Astrocyte (in vitro differentiated cells and primary cell): ENCODE measurements at regions not wholly inside any gene's neighbourhood (a gene's known extent, or its start where the extent isn't known, plus 50 kb on each side); places are given as distances from the start of the nearest gene placed in this dataset.

ENCODE experiments used
- DNase-seq: peaks from one replicate; pipeline ENCODE4 v3.0.0-alpha.2; 2010; ENCODE audit warnings: low read depth
- FAIRE-seq: peaks from 2 replicates; lab custom pipeline; 2011; peaks lifted over from hg19 to GRCh38; lab: Jason Lieb, UNC
- H2AFZ ChIP-seq: 2 replicates; pipeline ENCODE4 v1.6.0; 2012; ENCODE audit warnings: low read depth, low read length, inconsistent platforms
- H3K27ac ChIP-seq: 2 replicates; pipeline ENCODE4 v1.5.1; 2011; ENCODE audit warnings: low read depth, low read length, inconsistent platforms
- H3K27me3 ChIP-seq: 2 replicates; pipeline ENCODE4 v1.6.0; 2011; ENCODE audit warnings: low read length, inconsistent platforms; ENCODE audit not compliant: insufficient read depth
- H3K36me3 ChIP-seq: 2 replicates; pipeline ENCODE4 v1.5.1; 2011; ENCODE audit warnings: low read length, inconsistent platforms; ENCODE audit not compliant: insufficient read depth
- H3K4me1 ChIP-seq: 2 replicates; pipeline ENCODE4 v1.5.1; 2011; ENCODE audit warnings: low read length, inconsistent platforms; ENCODE audit not compliant: insufficient read depth
- H3K4me2 ChIP-seq: 2 replicates; pipeline ENCODE4 v1.6.0; 2012; ENCODE audit warnings: low read length, inconsistent platforms
- H3K4me3 ChIP-seq: 2 replicates; pipeline ENCODE4 v1.5.1; 2011; ENCODE audit warnings: low read depth, mild to moderate bottlenecking, low read length, inconsistent platforms; ENCODE audit not compliant: insufficient read depth
- H3K79me2 ChIP-seq: 2 replicates; pipeline ENCODE4 v1.6.0; 2012; ENCODE audit warnings: mild to moderate bottlenecking, low read length, inconsistent platforms; ENCODE audit not compliant: insufficient read depth
- H3K9ac ChIP-seq: 2 replicates; pipeline ENCODE4 v1.6.0; 2012; ENCODE audit warnings: mild to moderate bottlenecking, low read length, inconsistent platforms
- H3K9me3 ChIP-seq: 2 replicates; pipeline ENCODE4 v1.5.1; 2012; ENCODE audit warnings: low read depth, mild to moderate bottlenecking, low read length, inconsistent platforms; ENCODE audit not compliant: insufficient read depth
- H4K20me1 ChIP-seq: 2 replicates; pipeline ENCODE4 v1.6.0; 2012; ENCODE audit warnings: low read length, inconsistent platforms; ENCODE audit not compliant: insufficient read depth
- H3K27ac Mint-ChIP-seq: one replicate; pipeline ENCODE4 v1.8.0; 2021; ENCODE audit warnings: mild to moderate bottlenecking, mixed read lengths; ENCODE audit not compliant: unreplicated experiment
- H3K27me3 Mint-ChIP-seq: one replicate; pipeline ENCODE4 v1.8.0; 2021; ENCODE audit warnings: low read depth, mixed read lengths; ENCODE audit not compliant: unreplicated experiment
- H3K36me3 Mint-ChIP-seq: one replicate; pipeline ENCODE4 v1.8.0; 2021; ENCODE audit warnings: low read depth, mixed read lengths; ENCODE audit not compliant: unreplicated experiment
- H3K4me1 Mint-ChIP-seq: one replicate; pipeline ENCODE4 v1.8.0; 2021; ENCODE audit warnings: low read depth, mixed read lengths; ENCODE audit not compliant: unreplicated experiment
- H3K4me3 Mint-ChIP-seq: one replicate; pipeline ENCODE4 v1.8.0; 2021; ENCODE audit warnings: mild to moderate bottlenecking, moderate library complexity, mixed read lengths; ENCODE audit not compliant: unreplicated experiment
- H3K9me3 Mint-ChIP-seq: one replicate; pipeline ENCODE4 v1.8.0; 2021; ENCODE audit warnings: mild to moderate bottlenecking, mixed read lengths; ENCODE audit not compliant: unreplicated experiment
- CTCF ChIP-seq: IDR thresholded peaks from 2 replicates; pipeline ENCODE4 v1.5.1; 2011; ENCODE audit warnings: low read depth, mild to moderate bottlenecking, inconsistent platforms, low read length, moderate library complexity; ENCODE audit not compliant: insufficient read depth
- EZH2 ChIP-seq: IDR thresholded peaks from 2 replicates; pipeline ENCODE4 v1.6.1; 2012; ENCODE audit warnings: mild to moderate bottlenecking, low read length, inconsistent platforms; ENCODE audit not compliant: insufficient read depth

GRCh38 chr3:134083626-134084241, 54.0 kb upstream of the SLCO2A1 start:
- Histone ChIP-seq H3K4me2 (no peak overlapping the region), H3K4me1 (no peaks in the 10 kb centered on the region), H2AFZ (no peak overlapping the region), H3K27me3 (no peaks in the 10 kb centered on the region), H3K27ac (no peak overlapping the region), H3K9ac (no peak overlapping the region), H4K20me1 (no peaks in the 10 kb centered on the region), H3K9me3 (peaks cover 15% of the 10 kb centered on the region), H3K4me3 (no peak overlapping the region), H3K79me2 (no peaks in the 10 kb centered on the region), H3K36me3 (no peaks in the 10 kb centered on the region)
- H3K9me3 Mint-ChIP-seq = peaks cover 7% of the 10 kb centered on the region
- H3K36me3 Mint-ChIP-seq = no peaks in the 10 kb centered on the region
- no peaks in the 10 kb centered on the region for H3K4me1 Mint-ChIP-seq
- no peak overlapping the region for H3K27ac Mint-ChIP-seq
- no peak overlapping the region for H3K4me3 Mint-ChIP-seq
- no peak for TF ChIP-seq CTCF
- no peak for TF ChIP-seq EZH2
- no peak for DNase-seq
- peaks cover 8% of the 10 kb centered on the region for H3K27me3 Mint-ChIP-seq
- FAIRE-seq = no peak

GRCh38 chr3:134083008-134083407, 53.3 kb upstream of the SLCO2A1 start:
- Histone ChIP-seq H3K4me1 (no peaks in the 10 kb centered on the region), H3K9ac (no peak overlapping the region), H3K36me3 (no peaks in the 10 kb centered on the region), H3K4me2 (no peak overlapping the region), H3K4me3 (no peak overlapping the region), H4K20me1 (no peaks in the 10 kb centered on the region), H3K27ac (no peak overlapping the region), H3K27me3 (no peaks in the 10 kb centered on the region), H2AFZ (no peak overlapping the region), H3K79me2 (no peaks in the 10 kb centered on the region), H3K9me3 (peaks cover 15% of the 10 kb centered on the region)
- DNase-seq (no peak), FAIRE-seq (no peak)
- Mint-ChIP-seq H3K9me3 (peaks cover 10% of the 10 kb centered on the region), H3K27me3 (peaks cover 8% of the 10 kb centered on the region), H3K4me1 (no peaks in the 10 kb centered on the region), H3K36me3 (no peaks in the 10 kb centered on the region), H3K4me3 (no peak overlapping the region), H3K27ac (no peak overlapping the region)
- no peak for TF ChIP-seq EZH2
- no peak for TF ChIP-seq CTCF

DNA sequence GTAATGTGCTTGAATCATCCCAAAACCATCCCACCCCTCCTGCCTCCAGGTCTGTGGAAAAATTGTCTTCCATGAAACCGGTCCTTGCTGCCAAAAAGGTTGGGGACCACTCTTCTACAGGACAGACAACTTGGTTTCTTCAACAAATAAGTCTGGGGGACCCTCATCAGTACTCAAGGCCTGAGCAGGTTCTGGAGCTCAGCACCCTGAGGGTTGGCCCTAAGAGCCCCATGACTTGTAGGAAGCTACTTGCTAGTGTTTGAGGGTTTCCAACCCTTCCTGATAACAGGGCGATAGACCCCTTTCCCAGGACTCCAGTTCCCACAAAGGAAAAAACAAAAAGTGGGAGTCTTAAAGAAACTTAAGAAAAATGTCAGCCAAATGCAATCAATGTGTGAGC, 52.9 kb upstream of the SLCO2A1 start:
- peaks cover 12% of the 10 kb centered on the region for H3K9me3 Mint-ChIP-seq
- Histone ChIP-seq H3K27ac (no peak overlapping the region), H3K27me3 (no peaks in the 10 kb centered on the region), H4K20me1 (no peaks in the 10 kb centered on the region), H3K36me3 (no peaks in the 10 kb centered on the region), H3K4me3 (no peak overlapping the region), H2AFZ (no peak overlapping the region), H3K79me2 (no peaks in the 10 kb centered on the region), H3K4me2 (no peak overlapping the region), H3K9me3 (peaks cover 15% of the 10 kb centered on the region), H3K4me1 (no peaks in the 10 kb centered on the region), H3K9ac (no peak overlapping the region)
- no peak for FAIRE-seq
- no peak overlapping the region for H3K27ac Mint-ChIP-seq
- no peak for DNase-seq
- H3K36me3 Mint-ChIP-seq = no peaks in the 10 kb centered on the region
- no peak overlapping the region for H3K4me3 Mint-ChIP-seq
- H3K4me1 Mint-ChIP-seq = no peaks in the 10 kb centered on the region
- peaks cover 8% of the 10 kb centered on the region for H3K27me3 Mint-ChIP-seq
- TF ChIP-seq CTCF = no peak
- TF ChIP-seq EZH2 = no peak
